ENCODE measurements at regions not wholly inside any gene's neighbourhood (a gene's known extent, or its start where the extent isn't known, plus 50 kb on each side); places are given as distances from the start of the nearest gene placed in this dataset.

- DNase-seq (ENCODE audit: low spot score): no peak
- POLR2A ChIA-PET (ENCODE audit: low non-redundant PET): no interaction called here
These were observed 242.5 kb upstream of the HABP2 start for GRCh38 chr10:113310347-113310746.

DNA sequence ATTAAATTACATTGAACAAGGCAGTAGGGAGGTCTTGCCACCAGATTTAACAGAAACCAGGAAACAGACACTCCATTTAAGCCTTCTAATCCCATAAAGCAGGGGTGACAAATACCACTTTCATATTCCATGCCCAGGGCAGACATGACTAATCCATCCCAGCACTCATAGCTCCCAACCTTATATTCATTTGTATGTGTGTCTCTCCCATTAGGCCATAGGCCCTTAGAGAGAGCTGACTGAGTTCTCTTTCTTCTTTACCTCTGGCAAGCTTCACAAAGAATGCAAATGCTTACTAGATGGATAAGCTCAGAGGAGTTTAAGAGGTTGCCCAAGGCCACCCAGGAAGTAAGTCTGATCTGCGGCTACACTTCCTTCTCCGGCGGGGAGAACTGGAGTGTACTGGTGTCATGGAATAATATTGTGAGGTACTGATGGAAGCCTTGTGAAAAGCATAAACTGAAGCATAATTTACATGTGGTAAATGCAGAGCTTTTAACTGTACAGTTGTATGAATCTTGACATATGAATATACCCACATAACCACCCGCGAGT is 239.7 kb upstream of the HABP2 start:
- TF ChIP-seq, protein P1, sequence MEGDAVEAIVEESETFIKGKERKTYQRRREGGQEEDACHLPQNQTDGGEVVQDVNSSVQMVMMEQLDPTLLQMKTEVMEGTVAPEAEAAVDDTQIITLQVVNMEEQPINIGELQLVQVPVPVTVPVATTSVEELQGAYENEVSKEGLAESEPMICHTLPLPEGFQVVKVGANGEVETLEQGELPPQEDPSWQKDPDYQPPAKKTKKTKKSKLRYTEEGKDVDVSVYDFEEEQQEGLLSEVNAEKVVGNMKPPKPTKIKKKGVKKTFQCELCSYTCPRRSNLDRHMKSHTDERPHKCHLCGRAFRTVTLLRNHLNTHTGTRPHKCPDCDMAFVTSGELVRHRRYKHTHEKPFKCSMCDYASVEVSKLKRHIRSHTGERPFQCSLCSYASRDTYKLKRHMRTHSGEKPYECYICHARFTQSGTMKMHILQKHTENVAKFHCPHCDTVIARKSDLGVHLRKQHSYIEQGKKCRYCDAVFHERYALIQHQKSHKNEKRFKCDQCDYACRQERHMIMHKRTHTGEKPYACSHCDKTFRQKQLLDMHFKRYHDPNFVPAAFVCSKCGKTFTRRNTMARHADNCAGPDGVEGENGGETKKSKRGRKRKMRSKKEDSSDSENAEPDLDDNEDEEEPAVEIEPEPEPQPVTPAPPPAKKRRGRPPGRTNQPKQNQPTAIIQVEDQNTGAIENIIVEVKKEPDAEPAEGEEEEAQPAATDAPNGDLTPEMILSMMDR (conservative IDR thresholded peaks at IDR 0.05; ENCODE audit: low read depth): no peak
- H3K27ac ChIP-seq: no peak overlapping the region
- POLR2A ChIA-PET (ENCODE audit: low non-redundant PET): no interaction called here
- CTCF ChIA-PET: no interaction called here
- no peak for DNase-seq (ENCODE audit: low spot score)

More at GRCh38 chr10:113310347-113310746, 242.5 kb upstream of the HABP2 start:
- no peak overlapping the region for H3K27ac ChIP-seq
- CTCF ChIA-PET: interaction anchor here (0.6 kb wide), 1 partner anchor 222 kb away, joined by 6 read pairs; no protein-coding TSS in a partner anchor
- TF ChIP-seq, protein P1 (conservative IDR thresholded peaks at IDR 0.05; ENCODE audit: low read depth): no peak

GRCh38 chr10:113313722-113314121 is 239.1 kb upstream of the HABP2 start:
- ChIA-PET POLR2A (ENCODE audit: low non-redundant PET) (no interaction called here), CTCF (no interaction called here)
- no peak for DNase-seq (ENCODE audit: low spot score)
- TF ChIP-seq, protein P1 (conservative IDR thresholded peaks at IDR 0.05; ENCODE audit: low read depth): no peak
- H3K27ac ChIP-seq: no peak overlapping the region

- TF ChIP-seq, protein P1 (conservative IDR thresholded peaks at IDR 0.05; ENCODE audit: low read depth): no peak
- ChIA-PET CTCF (no interaction called here), POLR2A (ENCODE audit: low non-redundant PET) (no interaction called here)
- no peak for DNase-seq (ENCODE audit: low spot score)
- H3K27ac ChIP-seq: no peak overlapping the region
These were observed 236.3 kb upstream of the HABP2 start for GRCh38 chr10:113316506-113316905.

DNA sequence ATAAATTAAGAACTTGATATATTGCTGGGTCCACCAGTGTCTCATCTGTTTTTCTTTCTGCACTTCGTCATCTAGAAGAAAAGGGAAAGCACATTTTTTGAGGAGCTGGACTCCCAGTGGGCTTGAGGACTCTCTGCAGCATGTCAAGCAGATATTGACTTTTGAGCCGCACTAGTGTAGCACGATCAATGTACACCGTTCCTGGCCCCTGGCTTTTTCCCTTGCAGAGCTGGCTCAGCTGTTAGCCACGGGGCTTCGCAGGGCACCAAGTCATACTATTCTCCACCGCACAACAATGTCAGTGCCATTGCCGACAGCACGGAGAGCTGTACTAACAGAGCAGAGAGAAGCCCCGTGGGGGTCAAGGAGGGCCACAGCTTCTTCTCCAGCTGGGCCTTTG is 235.4 kb upstream of the HABP2 start:
- TF ChIP-seq, protein P1 (conservative IDR thresholded peaks at IDR 0.05; ENCODE audit: low read depth): no peak
- DNase-seq (ENCODE audit: low spot score): no peak
- H3K27ac ChIP-seq: no peak overlapping the region
- ChIA-PET CTCF (interaction anchor here (0.7 kb wide), 1 partner anchor 69 kb away, joined by 3 read pairs; no protein-coding TSS in a partner anchor), POLR2A (ENCODE audit: low non-redundant PET) (no interaction called here)

GRCh38 chr10:113319479-113319878 is 233.4 kb upstream of the HABP2 start:
- ChIA-PET CTCF (interaction anchor here (1.1 kb wide), 1 partner anchor 21 kb away, joined by 3 read pairs; no protein-coding TSS in a partner anchor), POLR2A (ENCODE audit: low non-redundant PET) (no interaction called here)
- TF ChIP-seq, protein P1 (conservative IDR thresholded peaks at IDR 0.05; ENCODE audit: low read depth): no peak

More at GRCh38 chr10:113319479-113319878, 233.4 kb upstream of the HABP2 start:
- no peak overlapping the region for H3K27ac ChIP-seq
- DNase-seq (ENCODE audit: low spot score): no peak

All from RWPE1 (cell line).